KMS-11 (cell line): ENCODE measurements at regions not wholly inside any gene's neighbourhood (a gene's known extent, or its start where the extent isn't known, plus 50 kb on each side); places are given as distances from the start of the nearest gene placed in this dataset.

Experiments
- H2AFZ ChIP-seq: fragments of 200-600 bp; sonication (generic); 2 replicates; pipeline ENCODE4 v1.6.1; 2016; ENCODE audit warnings: antibody characterized with exemption, mixed run types, low read depth
- H3K27ac ChIP-seq: fragments of 200-600 bp; sonication (generic); 2 replicates; pipeline ENCODE4 v1.6.1; 2016; ENCODE audit warnings: mild to moderate bottlenecking, mixed run types
- H3K27me3 ChIP-seq: fragments of 200-600 bp; sonication (generic); 2 replicates; pipeline ENCODE4 v1.6.1; 2017; ENCODE audit warnings: mild to moderate bottlenecking, low read depth, mixed run types, moderate library complexity; ENCODE audit not compliant: insufficient read depth
- H3K36me3 ChIP-seq: fragments of 200-600 bp; sonication (generic); 2 replicates; pipeline ENCODE4 v1.6.1; 2017; ENCODE audit warnings: mild to moderate bottlenecking, mixed run types; ENCODE audit not compliant: insufficient read depth
- H3K4me1 ChIP-seq: fragments of 200-600 bp; sonication (generic); 2 replicates; pipeline ENCODE4 v1.6.1; 2016; ENCODE audit warnings: mild to moderate bottlenecking, low read depth, mixed run types; ENCODE audit not compliant: poor library complexity, severe bottlenecking
- H3K4me2 ChIP-seq: fragments of 200-600 bp; sonication (generic); 2 replicates; pipeline ENCODE4 v1.7.0; 2016; ENCODE audit warnings: mild to moderate bottlenecking, mixed run types
- H3K4me3 ChIP-seq: fragments of 200-600 bp; sonication (generic); IDR thresholded peaks from 2 replicates; pipeline ENCODE4 v1.6.1; 2017; ENCODE audit warnings: low read depth, low read length, mixed read lengths; ENCODE audit not compliant: insufficient read depth
- H3K79me2 ChIP-seq: fragments of 200-600 bp; sonication (generic); 2 replicates; pipeline ENCODE4 v1.6.1; 2016; ENCODE audit warnings: low read depth, mixed run types; ENCODE audit not compliant: insufficient read depth
- H3K9ac ChIP-seq: fragments of 200-600 bp; sonication (generic); 2 replicates; pipeline ENCODE4 v1.6.1; 2016; ENCODE audit warnings: mild to moderate bottlenecking, mixed run types
- H4K20me1 ChIP-seq: fragments of 200-600 bp; sonication (generic); 2 replicates; pipeline ENCODE4 v1.6.1; 2016; ENCODE audit warnings: mild to moderate bottlenecking, mixed run types; ENCODE audit not compliant: insufficient read depth
- TF ChIP-seq, protein P1 (sequence below): fragments of 200-600 bp; sonication (generic); conservative IDR thresholded peaks from 2 replicates; pipeline ENCODE4 v1.6.1; 2017; ENCODE audit warnings: low read depth, mild to moderate bottlenecking, antibody characterized with exemption, low read length, moderate library complexity, mixed read lengths

DNA sequence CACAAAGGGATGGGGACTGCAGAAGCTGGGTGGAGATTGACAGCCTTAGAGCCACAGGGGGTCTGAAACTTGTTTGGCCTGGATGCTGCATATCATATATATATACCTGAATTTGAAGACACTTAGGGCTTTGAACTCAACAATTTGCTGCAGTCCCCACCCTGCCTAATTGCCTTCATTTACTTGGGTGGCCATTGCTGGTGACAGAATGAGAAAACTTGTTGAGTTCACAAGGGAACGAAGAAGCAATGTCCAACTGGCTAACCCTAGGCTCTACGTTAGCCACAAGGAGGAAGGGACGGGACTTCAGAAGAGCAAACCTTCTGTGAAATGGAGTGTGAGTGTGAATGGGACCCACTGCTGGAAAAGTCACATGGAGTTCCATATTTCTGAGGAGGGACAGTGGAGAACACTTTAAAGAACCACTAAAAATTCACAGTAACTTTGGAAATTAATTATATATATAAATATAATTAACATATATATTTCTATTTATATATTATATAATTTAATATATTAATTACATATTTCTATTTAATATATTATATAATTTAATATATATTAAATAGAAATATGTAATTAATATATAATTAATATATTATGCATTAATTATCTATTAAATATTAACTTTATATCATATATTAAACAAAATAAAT lies 215.3 kb upstream of the SOX9 start:
- Histone ChIP-seq H2AFZ (no peak overlapping the region), H3K4me2 (no peak overlapping the region)

DNA sequence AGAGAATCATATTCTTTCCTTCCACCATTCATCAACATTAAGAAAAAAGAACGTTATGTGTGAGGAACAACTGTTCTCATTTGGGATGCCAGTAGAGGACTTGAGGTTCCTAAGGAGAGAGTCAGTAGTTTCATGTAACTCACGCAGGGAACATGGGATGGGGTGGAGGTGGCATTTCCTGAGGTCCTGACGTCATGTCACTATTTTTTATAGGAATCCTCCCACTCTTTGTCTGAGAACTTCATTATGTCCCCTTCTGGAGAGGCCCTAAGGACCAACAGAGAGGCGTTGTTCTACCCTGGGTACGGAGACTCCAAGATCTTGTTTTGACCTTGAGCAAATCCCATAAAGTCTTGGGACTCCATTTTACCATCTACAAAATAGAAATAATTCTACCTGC lies 211.7 kb upstream of the SOX9 start:
- H3K27me3 ChIP-seq, result no peaks in the 10 kb centered on the region
- H3K4me2 ChIP-seq, result no peak overlapping the region
- TF ChIP-seq, protein P1, sequence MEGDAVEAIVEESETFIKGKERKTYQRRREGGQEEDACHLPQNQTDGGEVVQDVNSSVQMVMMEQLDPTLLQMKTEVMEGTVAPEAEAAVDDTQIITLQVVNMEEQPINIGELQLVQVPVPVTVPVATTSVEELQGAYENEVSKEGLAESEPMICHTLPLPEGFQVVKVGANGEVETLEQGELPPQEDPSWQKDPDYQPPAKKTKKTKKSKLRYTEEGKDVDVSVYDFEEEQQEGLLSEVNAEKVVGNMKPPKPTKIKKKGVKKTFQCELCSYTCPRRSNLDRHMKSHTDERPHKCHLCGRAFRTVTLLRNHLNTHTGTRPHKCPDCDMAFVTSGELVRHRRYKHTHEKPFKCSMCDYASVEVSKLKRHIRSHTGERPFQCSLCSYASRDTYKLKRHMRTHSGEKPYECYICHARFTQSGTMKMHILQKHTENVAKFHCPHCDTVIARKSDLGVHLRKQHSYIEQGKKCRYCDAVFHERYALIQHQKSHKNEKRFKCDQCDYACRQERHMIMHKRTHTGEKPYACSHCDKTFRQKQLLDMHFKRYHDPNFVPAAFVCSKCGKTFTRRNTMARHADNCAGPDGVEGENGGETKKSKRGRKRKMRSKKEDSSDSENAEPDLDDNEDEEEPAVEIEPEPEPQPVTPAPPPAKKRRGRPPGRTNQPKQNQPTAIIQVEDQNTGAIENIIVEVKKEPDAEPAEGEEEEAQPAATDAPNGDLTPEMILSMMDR, result no peak
- no peak overlapping the region for H3K4me3 ChIP-seq
- no peak overlapping the region for H3K27ac ChIP-seq
- H3K36me3 ChIP-seq, result no peaks in the 10 kb centered on the region
- no peaks in the 10 kb centered on the region for H3K79me2 ChIP-seq
- no peak overlapping the region for H3K9ac ChIP-seq
- no peaks in the 10 kb centered on the region for H4K20me1 ChIP-seq
- H2AFZ ChIP-seq, result no peak overlapping the region
- H3K4me1 ChIP-seq, result no peaks in the 10 kb centered on the region

More for the DNA sequence above, 215.3 kb upstream of the SOX9 start:
- Histone ChIP-seq H3K36me3 (no peaks in the 10 kb centered on the region), H3K4me1 (no peaks in the 10 kb centered on the region), H4K20me1 (no peaks in the 10 kb centered on the region), H3K9ac (no peak overlapping the region), H3K4me3 (no peak overlapping the region), H3K27me3 (no peaks in the 10 kb centered on the region), H3K27ac (no peak overlapping the region), H3K79me2 (no peaks in the 10 kb centered on the region)
- TF ChIP-seq, protein P1, result no peak

DNA sequence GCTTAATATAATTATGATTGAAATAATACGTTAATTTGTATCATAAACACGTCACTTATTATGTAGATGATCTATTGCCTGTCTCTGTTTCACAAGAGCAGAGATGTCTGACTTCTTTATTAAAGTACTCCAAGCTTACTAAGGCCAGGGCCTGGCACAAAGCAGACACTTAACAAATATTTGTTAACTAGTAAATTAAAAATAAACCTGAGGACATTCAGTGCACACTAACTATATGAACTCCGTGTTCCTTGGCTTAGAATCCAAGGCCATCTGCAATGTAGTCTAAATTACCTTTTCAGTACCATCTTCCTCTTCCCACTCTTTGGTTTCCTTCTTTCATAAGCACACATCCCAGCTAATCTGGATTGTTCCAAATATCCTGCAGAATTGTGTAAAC lies 210.8 kb upstream of the SOX9 start:
- TF ChIP-seq, protein P1, result no peak
- H3K27ac ChIP-seq, result no peak overlapping the region
- H3K36me3 ChIP-seq, result no peaks in the 10 kb centered on the region
- H3K79me2 ChIP-seq, result no peaks in the 10 kb centered on the region
- H3K4me3 ChIP-seq, result no peak overlapping the region
- H3K27me3 ChIP-seq, result no peaks in the 10 kb centered on the region
- no peak overlapping the region for H2AFZ ChIP-seq
- no peaks in the 10 kb centered on the region for H4K20me1 ChIP-seq
- no peak overlapping the region for H3K9ac ChIP-seq
- H3K4me2 ChIP-seq, result no peak overlapping the region
- H3K4me1 ChIP-seq, result no peaks in the 10 kb centered on the region

DNA sequence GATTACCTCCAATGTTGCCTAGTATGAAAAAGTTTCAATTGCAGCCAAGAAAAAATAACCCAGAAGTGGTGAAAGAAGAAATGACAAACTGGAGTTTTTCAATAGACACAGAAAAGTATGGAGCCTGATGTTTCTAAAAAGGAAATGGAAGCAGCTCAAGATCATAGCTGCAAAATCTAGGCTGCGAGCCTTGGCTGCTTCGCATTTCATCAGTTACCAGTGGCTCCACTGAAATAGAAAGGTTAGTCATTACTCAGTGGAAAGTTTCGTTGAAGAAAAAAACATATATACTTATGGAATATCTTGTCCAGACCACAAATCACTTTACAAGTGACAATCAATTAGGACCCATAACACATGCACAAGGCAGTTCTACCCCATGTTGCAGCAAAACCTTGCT lies 206.8 kb upstream of the SOX9 start:
- no peaks in the 10 kb centered on the region for H3K36me3 ChIP-seq
- H3K9ac ChIP-seq, result no peak overlapping the region
- H2AFZ ChIP-seq, result no peak overlapping the region
- no peaks in the 10 kb centered on the region for H3K4me1 ChIP-seq
- TF ChIP-seq, protein P1, result no peak
- H3K4me2 ChIP-seq, result no peak overlapping the region
- H3K27ac ChIP-seq, result no peak overlapping the region
- no peak overlapping the region for H3K4me3 ChIP-seq
- no peaks in the 10 kb centered on the region for H3K27me3 ChIP-seq
- H3K79me2 ChIP-seq, result no peaks in the 10 kb centered on the region
- H4K20me1 ChIP-seq, result no peaks in the 10 kb centered on the region
